ENCODE measurements at regions not wholly inside any gene's neighbourhood (a gene's known extent, or its start where the extent isn't known, plus 50 kb on each side); places are given as distances from the start of the nearest gene placed in this dataset.

- 47% methylated on average over 3 of the region's 3 CpGs for WGBS (ENCODE audit: insufficient coverage, low coverage, low lambda C conversion rate, missing lambda C conversion rate)
- intact Hi-C loops (cut with DNase I): no loop called here
- no peak for ATAC-seq
Measured at GRCh38 chr4:33390976-33391375, 2670.8 kb downstream of the PCDH7 start.

GRCh38 chr4:33395731-33396485 is 2675.7 kb downstream of the PCDH7 start:
- Histone ChIP-seq H3K36me3 (no peaks in the 10 kb centered on the region), H3K4me3 (no peak overlapping the region), H3K4me1 (no peaks in the 10 kb centered on the region), H3K27ac (no peak overlapping the region), H3K9me3 (no peaks in the 10 kb centered on the region), H3K27me3 (no peaks in the 10 kb centered on the region)
- no peak for ATAC-seq
- no peak for TF ChIP-seq POLR2A (IDR thresholded peaks at IDR 0.05)
- TF ChIP-seq, protein P1, sequence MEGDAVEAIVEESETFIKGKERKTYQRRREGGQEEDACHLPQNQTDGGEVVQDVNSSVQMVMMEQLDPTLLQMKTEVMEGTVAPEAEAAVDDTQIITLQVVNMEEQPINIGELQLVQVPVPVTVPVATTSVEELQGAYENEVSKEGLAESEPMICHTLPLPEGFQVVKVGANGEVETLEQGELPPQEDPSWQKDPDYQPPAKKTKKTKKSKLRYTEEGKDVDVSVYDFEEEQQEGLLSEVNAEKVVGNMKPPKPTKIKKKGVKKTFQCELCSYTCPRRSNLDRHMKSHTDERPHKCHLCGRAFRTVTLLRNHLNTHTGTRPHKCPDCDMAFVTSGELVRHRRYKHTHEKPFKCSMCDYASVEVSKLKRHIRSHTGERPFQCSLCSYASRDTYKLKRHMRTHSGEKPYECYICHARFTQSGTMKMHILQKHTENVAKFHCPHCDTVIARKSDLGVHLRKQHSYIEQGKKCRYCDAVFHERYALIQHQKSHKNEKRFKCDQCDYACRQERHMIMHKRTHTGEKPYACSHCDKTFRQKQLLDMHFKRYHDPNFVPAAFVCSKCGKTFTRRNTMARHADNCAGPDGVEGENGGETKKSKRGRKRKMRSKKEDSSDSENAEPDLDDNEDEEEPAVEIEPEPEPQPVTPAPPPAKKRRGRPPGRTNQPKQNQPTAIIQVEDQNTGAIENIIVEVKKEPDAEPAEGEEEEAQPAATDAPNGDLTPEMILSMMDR (IDR thresholded peaks at IDR 0.05): no peak
- intact Hi-C loops (cut with DNase I): no loop called here
- DNase-seq: no peak

More at GRCh38 chr4:33390976-33391375, 2670.8 kb downstream of the PCDH7 start:
- no peak for DNase-seq
- no peaks in the 10 kb centered on the region for H3K4me1 ChIP-seq
- no peaks in the 10 kb centered on the region for H3K36me3 ChIP-seq
- H3K9me3 ChIP-seq: no peaks in the 10 kb centered on the region
- H3K27ac ChIP-seq: no peak overlapping the region
- no peak overlapping the region for H3K4me3 ChIP-seq
- TF ChIP-seq POLR2A (IDR thresholded peaks at IDR 0.05): no peak
- TF ChIP-seq, protein P1 (IDR thresholded peaks at IDR 0.05): no peak
- no peaks in the 10 kb centered on the region for H3K27me3 ChIP-seq

- no peaks in the 10 kb centered on the region for H3K9me3 ChIP-seq
Measured at GRCh38 chr4:33400504-33400903, 2680.3 kb downstream of the PCDH7 start.

GRCh38 chr4:33407496-33407895 is 2687.3 kb downstream of the PCDH7 start:
- H3K9me3 ChIP-seq: no peaks in the 10 kb centered on the region
- H3K36me3 ChIP-seq: no peaks in the 10 kb centered on the region
- intact Hi-C loops (cut with DNase I): no loop called here
- 62% methylated on average over 2 of the region's 2 CpGs for WGBS (ENCODE audit: insufficient coverage, low coverage, low lambda C conversion rate, missing lambda C conversion rate)
- H3K27ac ChIP-seq: no peak overlapping the region
- TF ChIP-seq POLR2A (IDR thresholded peaks at IDR 0.05): no peak
- TF ChIP-seq, protein P1 (IDR thresholded peaks at IDR 0.05): no peak
- ATAC-seq: no peak
- no peaks in the 10 kb centered on the region for H3K27me3 ChIP-seq
- H3K4me3 ChIP-seq: no peak overlapping the region
- H3K4me1 ChIP-seq: no peaks in the 10 kb centered on the region
- no peak for DNase-seq

More at GRCh38 chr4:33400504-33400903, 2680.3 kb downstream of the PCDH7 start:
- 85% methylated on average over 4 of the region's 11 CpGs for WGBS (ENCODE audit: insufficient coverage, low coverage, low lambda C conversion rate, missing lambda C conversion rate)
- no peak for ATAC-seq
- Histone ChIP-seq H3K4me3 (no peak overlapping the region), H3K27ac (no peak overlapping the region), H3K27me3 (no peaks in the 10 kb centered on the region), H3K36me3 (no peaks in the 10 kb centered on the region), H3K4me1 (no peaks in the 10 kb centered on the region)
- TF ChIP-seq, protein P1 (IDR thresholded peaks at IDR 0.05): no peak
- no peak for TF ChIP-seq POLR2A (IDR thresholded peaks at IDR 0.05)
- DNase-seq: no peak
- intact Hi-C loops (cut with DNase I): no loop called here

Measured in right lobe of liver (tissue), 6 donors.